ENCODE measurements at regions not wholly inside any gene's neighbourhood (a gene's known extent, or its start where the extent isn't known, plus 50 kb on each side); places are given as distances from the start of the nearest gene placed in this dataset.
"Not testable (repeated sequence)": the region's sequence is repeated elsewhere in the genome, so short reads cannot be mapped to it uniquely, and the experiment has no call there.

- in situ Hi-C loops (cut with MboI; ENCODE audit: low pct_unique_long_range_greater_than_20kb, low sequenced_read_pairs) = no loop called here
Observed at GRCh38 chr2:95721726-95722125, 129.9 kb downstream of the TRIM43 start.

DNA sequence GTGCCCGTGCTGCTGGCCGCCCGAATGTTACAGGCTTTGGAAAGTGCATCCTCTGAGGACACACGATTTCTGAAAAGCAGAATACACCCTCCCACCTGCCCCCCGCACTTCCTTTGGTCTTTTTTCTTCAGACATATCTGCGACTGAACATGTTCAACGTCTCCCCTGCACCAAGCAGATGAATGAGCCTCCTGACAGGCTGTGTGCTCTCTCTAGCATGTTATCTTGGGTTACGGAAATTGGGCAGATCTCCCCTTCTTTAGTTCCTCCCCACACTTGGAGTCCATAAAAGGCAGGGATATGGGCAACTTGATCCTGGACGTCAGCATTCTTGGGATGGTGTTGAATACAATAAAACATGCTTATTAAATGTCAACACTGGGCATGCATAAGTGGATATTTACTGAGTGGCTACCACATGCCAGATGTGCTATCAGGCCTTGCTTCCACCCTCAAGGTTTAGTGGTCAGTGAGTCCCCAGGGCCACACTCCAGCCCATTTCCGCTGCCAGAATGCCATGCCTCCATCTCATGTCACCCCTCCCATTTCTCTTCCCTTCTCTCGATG lies 130.4 kb downstream of the TRIM43 start:
- in situ Hi-C loops (cut with MboI; ENCODE audit: low pct_unique_long_range_greater_than_20kb, low sequenced_read_pairs) = no loop called here
- no peak for DNase-seq

More at GRCh38 chr2:95721726-95722125, 129.9 kb downstream of the TRIM43 start:
- DNase-seq = no peak

DNA sequence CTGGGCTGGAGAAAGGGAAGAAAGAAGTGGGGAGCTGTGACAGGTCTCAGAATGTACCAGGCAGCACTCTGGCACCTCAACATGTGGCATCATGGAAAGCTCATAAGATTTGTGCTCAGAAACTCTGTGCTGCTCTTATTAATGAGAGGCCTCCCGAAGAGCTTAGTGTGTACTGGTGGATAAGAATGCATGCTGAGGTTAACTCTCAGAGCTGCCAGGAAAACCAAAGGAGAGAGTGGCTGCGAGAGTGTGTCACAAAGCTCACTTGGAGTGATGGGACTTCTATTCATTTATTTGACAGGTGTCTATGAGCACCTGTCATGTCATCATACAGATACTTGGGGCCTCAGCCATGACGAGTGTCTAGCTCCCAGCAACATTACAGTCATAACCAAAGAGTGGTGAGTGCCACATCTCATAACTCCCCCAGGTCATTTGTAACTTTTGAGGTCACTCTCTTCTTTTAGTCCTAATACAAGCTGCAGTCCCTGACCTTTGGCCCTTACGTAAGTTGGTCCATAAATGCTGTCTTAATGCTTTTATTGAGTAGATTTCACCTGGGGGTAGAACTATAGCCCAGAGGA lies 131.9 kb downstream of the TRIM43 start:
- in situ Hi-C loops (cut with MboI; ENCODE audit: low pct_unique_long_range_greater_than_20kb, low sequenced_read_pairs); DNase-seq: not testable (repeated sequence)

DNA sequence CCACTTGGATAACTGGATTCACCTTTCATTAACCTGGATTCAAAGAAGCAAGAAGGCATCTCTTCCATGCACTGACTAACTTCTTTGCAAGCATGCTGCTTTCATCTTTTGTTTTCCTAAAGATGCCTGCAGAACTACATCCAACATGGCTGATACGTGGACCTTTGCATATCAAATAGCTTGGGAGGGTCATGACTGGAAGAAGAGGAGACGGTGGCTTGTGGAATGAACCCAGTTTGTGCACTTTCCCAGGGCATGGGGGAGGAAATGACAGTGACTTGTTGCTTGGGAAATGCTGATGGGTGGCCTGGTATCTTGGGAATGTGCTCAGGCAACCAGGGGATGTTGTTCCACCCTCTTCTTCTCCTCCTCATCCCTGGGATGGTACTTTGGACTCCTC lies 133.4 kb downstream of the TRIM43 start:
- DNase-seq; in situ Hi-C loops (cut with MboI; ENCODE audit: low pct_unique_long_range_greater_than_20kb, low sequenced_read_pairs): not testable (repeated sequence)

DNA sequence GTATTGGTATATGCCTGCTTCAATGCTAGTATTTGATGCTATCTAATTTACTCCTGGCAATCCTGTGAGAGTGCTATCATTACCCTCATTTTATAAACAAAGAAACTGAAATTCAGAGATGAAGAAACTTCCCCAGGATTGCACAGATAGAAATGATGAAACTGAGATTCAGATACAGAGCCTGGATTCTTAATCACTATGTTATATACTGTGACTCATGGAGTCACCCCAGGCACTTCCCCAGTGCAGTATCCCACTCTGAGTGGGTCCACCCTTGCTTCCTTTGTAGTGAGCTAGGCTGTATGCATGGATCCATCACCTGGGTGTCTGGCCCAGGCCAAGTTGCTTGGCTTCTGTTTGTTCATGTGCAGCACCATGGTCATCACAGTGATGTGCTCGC lies 133.9 kb downstream of the TRIM43 start:
- in situ Hi-C loops (cut with MboI; ENCODE audit: low pct_unique_long_range_greater_than_20kb, low sequenced_read_pairs); DNase-seq: not testable (repeated sequence)

- in situ Hi-C loops (cut with MboI; ENCODE audit: low pct_unique_long_range_greater_than_20kb, low sequenced_read_pairs) = not testable (repeated sequence)
Observed at GRCh38 chr2:95727420-95727819, 135.6 kb downstream of the TRIM43 start.

DNA sequence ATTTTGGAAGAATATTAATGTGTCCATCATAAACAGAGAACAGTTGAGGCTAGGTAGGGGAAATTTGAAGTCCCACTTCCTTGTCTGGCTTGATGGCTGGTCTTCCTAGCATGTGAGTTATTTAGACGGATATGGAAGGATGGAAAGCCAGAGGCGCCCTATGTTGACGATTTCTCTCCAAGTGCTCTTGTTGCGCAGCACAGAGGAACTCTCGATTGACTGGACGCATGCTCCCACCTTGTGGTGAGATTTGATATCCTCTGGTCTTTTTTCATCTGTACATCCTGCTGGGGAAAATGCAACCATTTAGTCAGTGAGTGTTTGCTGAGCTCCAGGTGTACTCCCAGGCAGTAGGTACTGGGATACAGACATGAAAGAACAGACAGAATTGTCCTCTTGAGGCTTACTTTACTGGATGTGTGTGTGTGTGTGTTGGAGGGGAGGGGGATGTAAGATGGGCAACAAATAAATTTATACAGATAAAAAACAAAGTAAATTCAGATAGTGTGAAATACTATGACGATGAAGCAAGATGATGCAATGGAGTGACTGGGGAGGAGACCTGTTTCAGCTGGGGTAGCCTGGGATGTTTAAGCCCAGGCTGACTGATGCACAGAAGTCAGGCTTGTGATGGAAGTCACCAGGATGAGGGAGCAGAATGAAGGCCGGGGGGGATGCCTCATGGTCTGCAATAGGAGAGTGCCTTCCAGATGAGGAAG lies 137.2 kb downstream of the TRIM43 start:
- in situ Hi-C loops (cut with MboI; ENCODE audit: low pct_unique_long_range_greater_than_20kb, low sequenced_read_pairs) = no loop called here
- DNase-seq = peak; percentile 73

More at GRCh38 chr2:95727420-95727819, 135.6 kb downstream of the TRIM43 start:
- not testable (repeated sequence) for DNase-seq

DNA sequence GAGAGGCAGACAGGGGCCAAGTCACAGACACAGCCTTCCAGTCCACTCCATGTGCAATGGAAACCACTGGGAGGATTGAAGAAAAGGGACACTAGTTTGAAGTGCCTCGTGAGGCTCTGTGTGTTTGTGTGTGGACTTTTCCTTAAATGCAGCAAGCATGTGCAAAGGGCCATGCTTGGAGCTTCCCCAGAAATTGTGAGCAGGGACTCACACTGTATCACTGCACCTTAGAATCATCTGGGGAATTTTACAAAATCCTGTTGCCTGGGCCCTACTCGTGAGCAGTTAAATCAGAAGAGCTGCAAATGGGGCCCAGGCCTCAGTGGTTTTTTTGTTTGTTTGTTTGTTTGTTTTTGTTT lies 137.8 kb downstream of the TRIM43 start:
- in situ Hi-C loops (cut with MboI; ENCODE audit: low pct_unique_long_range_greater_than_20kb, low sequenced_read_pairs) = no loop called here
- no peak for DNase-seq

GRCh38 chr2:95730813-95731212 lies 139.0 kb downstream of the TRIM43 start:
- no peak for DNase-seq
- in situ Hi-C loops (cut with MboI; ENCODE audit: low pct_unique_long_range_greater_than_20kb, low sequenced_read_pairs) = no loop called here

DNA sequence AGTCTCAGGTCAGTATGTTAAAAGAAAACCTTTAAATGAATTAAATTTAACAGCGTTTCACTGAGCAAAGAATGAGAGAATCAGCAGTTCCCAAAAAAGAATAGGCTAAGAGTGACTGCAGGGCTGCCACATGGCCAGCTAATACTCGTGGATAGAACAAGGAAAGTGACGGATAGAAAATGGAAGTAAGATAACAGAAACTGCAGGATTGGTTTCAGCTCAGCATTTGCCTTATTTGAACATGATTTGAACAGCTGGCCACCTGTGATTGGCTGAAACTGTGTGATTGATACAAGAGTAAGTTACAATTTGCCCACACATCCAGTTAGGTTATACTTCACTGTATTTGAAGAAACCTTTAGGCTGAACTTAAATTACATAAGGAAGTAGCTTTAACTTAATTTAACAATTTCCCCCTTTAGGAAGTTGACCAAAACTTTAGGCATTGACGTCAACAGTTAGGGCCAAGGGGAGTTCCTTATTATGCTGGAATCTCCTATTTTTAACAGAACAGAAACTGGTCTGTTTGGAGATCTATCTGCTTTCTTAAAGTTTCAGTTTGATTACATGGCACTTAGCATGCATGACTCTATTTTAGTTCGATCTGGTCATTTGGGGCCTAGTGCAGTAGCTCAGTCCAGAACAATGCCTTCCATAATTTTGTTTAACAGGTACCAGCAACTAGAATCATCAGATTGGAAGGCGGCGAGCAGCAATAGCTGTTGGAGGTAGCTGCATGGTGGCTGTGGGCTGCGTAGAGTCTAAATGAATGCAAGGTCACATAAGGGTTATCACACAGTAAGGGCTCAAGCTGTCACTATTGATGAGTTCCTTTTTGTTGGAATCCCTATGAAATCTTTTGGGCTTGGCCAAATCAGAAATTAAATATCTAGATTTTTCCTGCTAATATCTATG lies 143.4 kb downstream of the TRIM43 start:
- in situ Hi-C loops (cut with MboI; ENCODE audit: low pct_unique_long_range_greater_than_20kb, low sequenced_read_pairs) = no loop called here
- no peak for DNase-seq

GRCh38 chr2:95738301-95738700 lies 146.5 kb downstream of the TRIM43 start:
- no peak for DNase-seq
- in situ Hi-C loops (cut with MboI; ENCODE audit: low pct_unique_long_range_greater_than_20kb, low sequenced_read_pairs) = no loop called here

DNA sequence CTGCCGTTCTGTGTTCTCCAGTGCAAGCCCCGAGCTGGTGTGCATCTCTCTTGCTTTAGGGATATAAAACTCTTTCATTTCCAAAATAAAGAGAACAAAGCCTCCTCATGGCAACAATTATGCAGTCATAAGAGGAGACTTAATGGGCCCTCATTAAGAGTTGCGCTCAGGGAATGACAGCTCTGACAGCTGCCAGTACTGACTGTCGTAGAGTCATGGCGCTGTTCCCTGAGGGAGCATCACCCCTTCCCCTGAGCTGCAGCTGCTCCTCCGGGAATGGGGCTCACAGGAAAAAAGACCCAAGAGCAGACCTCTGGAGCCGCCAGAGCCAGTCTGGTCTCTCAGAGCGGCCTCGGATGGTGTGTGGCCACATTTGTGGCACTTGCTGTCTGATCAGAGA lies 160.3 kb downstream of the TRIM43 start:
- DNase-seq; in situ Hi-C loops (cut with MboI; ENCODE audit: low pct_unique_long_range_greater_than_20kb, low sequenced_read_pairs): not testable (repeated sequence)

DNA sequence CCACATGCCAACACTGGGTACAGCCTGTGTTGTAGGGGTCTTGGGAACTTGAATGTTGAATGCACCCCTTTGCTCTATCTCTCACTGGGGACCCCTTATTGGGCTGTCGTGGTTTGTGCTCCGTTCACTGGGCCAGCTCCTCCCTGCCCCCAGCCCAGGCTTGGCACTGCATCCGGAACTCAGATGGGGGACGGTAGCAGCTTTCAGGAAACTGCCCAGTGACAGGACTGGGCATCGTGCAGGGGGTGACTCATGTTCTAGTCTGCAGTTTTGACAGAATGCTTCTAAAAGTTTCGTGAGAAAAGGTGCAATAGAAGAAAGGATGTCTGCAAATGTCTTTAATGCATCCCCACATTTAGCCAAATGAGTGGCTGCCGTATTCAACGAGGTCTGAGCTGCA lies 162.0 kb downstream of the TRIM43 start:
- DNase-seq; in situ Hi-C loops (cut with MboI; ENCODE audit: low pct_unique_long_range_greater_than_20kb, low sequenced_read_pairs): not testable (repeated sequence)

DNA sequence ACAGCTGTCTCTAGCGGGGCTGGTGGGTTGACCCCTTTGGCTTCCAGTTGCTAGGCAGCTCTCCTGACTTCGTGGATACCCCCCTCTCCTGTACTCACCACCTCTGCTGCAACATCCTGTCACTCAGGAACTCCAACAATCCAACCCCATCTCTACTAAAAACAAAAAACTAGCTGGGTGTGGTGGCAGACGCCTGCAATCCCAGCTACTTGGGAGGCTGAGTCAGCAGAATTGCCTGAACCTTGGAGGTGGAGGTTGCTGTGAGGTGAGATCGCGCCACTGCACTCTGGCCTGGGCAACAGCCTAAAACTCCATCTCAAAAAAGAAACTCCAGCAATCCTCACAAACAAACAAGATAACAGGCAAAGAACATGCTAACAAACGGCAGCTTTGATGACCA lies 162.4 kb downstream of the TRIM43 start:
- in situ Hi-C loops (cut with MboI; ENCODE audit: low pct_unique_long_range_greater_than_20kb, low sequenced_read_pairs); DNase-seq: not testable (repeated sequence)

- in situ Hi-C loops (cut with MboI; ENCODE audit: low pct_unique_long_range_greater_than_20kb, low sequenced_read_pairs) = not testable (repeated sequence)
Observed at GRCh38 chr2:95754819-95755563, 163.2 kb downstream of the TRIM43 start.

DNA sequence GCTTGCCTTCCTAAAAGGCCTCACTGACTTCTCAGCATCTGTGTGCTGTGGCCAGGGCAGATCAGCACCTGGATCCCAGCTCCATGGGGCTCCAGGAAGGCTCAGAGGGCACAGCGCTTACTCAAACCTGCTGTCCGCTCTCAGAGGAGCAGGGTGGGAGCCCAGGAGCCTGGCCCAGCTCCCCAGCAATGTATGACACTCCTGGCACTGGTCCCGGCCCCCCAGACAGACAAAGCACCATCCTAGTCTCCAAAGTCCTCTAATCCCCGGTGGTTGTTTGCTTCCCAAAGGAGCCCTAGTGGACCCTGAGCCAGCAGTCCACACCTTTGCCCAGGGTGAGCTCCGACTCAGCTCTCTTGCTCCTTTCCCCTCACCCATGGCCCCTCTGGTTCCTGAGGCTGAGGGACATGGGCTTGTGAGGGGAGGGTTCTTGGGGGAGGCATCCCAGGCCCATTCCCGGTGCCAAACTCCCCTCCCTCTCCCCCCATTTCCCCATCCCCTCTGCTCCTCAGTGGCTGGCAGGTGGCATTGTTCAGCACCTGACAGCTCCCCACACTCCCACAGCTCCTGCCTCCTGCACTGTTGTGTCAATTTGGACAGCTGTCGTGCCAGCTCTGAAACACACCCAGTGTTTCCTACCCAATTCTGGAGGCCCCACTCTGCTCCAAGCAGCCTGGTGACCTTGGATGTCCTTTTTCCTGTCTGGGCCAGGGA lies 164.3 kb downstream of the TRIM43 start:
- in situ Hi-C loops (cut with MboI; ENCODE audit: low pct_unique_long_range_greater_than_20kb, low sequenced_read_pairs); DNase-seq: not testable (repeated sequence)

More at GRCh38 chr2:95754819-95755563, 163.2 kb downstream of the TRIM43 start:
- not testable (repeated sequence) for DNase-seq

GRCh38 chr2:95757988-95758387 lies 166.2 kb downstream of the TRIM43 start:
- no peak for DNase-seq
- in situ Hi-C loops (cut with MboI; ENCODE audit: low pct_unique_long_range_greater_than_20kb, low sequenced_read_pairs) = no loop called here

Measured in KBM-7 (cell line).